Right cardiac atrium (tissue), 5 donors: ENCODE measurements at regions not wholly inside any gene's neighbourhood (a gene's known extent, or its start where the extent isn't known, plus 50 kb on each side); places are given as distances from the start of the nearest gene placed in this dataset.

Source experiments
- ATAC-seq, 2 donors: fragments of 200-7000 bp; cut with Tn5 transposase; one replicate each; pipeline versions ENCODE4 v1.8.0 to v1.9.1; 2020; ENCODE audit warnings: moderate library complexity in 2 of 2, mild to moderate bottlenecking in 1 of 2
- DNase-seq, 3 donors: peaks; one replicate each; pipeline ENCODE4 v3.0.0-alpha.2; 2020
- H3K27ac ChIP-seq: one replicate; pipeline ENCODE4 v1.5.1; 2013; ENCODE audit warnings: mild to moderate bottlenecking, low read length, control low read depth, moderate library complexity
- H3K27me3 ChIP-seq: one replicate; pipeline ENCODE4 v1.6.1; 2013; ENCODE audit not compliant: control insufficient read depth, insufficient read depth
- H3K4me1 ChIP-seq: one replicate; pipeline ENCODE4 v1.6.1; 2013; ENCODE audit warnings: low read length; ENCODE audit not compliant: control insufficient read depth, insufficient read depth
- H3K4me3 ChIP-seq: one replicate; pipeline ENCODE4 v1.5.1; 2013; ENCODE audit warnings: low read length, control low read depth
- H3K9me3 ChIP-seq: one replicate; pipeline ENCODE4 v1.6.1; 2013; ENCODE audit warnings: low read length; ENCODE audit not compliant: control insufficient read depth
- WGBS: extraction: QIAGEN DNeasy Blood & Tissue Kit; methylation state at CpG from one replicate; pipeline ENCODE4 v1.1.7; 2013; 5-methylcytosine and 5-hydroxymethylcytosine counted together
- intact Hi-C, 4 donors: fragments of 100-400 bp; cut with DNase I; formaldehyde crosslinking; loops; one replicate each; pipeline versions ENCODE4 v1.11.0 to v1.14.0; 2022 to 2023
- donor health status: healthy with polysubstance abuse.
- donor health status: DM: no; HTN: yes; CAD: no.
- donor health status: DM: no; HTN: no; CAD: no.
- donor health status: DM: no; HTN: yes; CAD: no; lungs with severe emphysema.
- donor health status: DM: yes; HTN: yes; CAD: no.

- Histone ChIP-seq H3K27ac (no peak overlapping the region), H3K4me3 (no peak overlapping the region), H3K27me3 (no peaks in the 10 kb centered on the region), H3K4me1 (no peaks in the 10 kb centered on the region), H3K9me3 (no peaks in the 10 kb centered on the region)
- DNase-seq (no peak), ATAC-seq (no peak)
- intact Hi-C loops = no loop called here
- 51% methylated on average over 7 of the region's 7 CpGs for WGBS
Measured at GRCh38 chrX:142149919-142150318, 55.2 kb downstream of the MAGEC2 start.

GRCh38 chrX:142134533-142134932, 70.6 kb downstream of the MAGEC2 start:
- DNase-seq (no peak), ATAC-seq (no peak)
- Histone ChIP-seq H3K27ac (no peak overlapping the region), H3K9me3 (no peaks in the 10 kb centered on the region), H3K27me3 (no peaks in the 10 kb centered on the region), H3K4me3 (no peak overlapping the region), H3K4me1 (no peaks in the 10 kb centered on the region)
- 68% methylated on average over 2 of the region's 2 CpGs for WGBS
- intact Hi-C loops = no loop called here

- intact Hi-C loops = no loop called here
- Histone ChIP-seq H3K27ac (no peak overlapping the region), H3K27me3 (no peaks in the 10 kb centered on the region), H3K4me1 (no peaks in the 10 kb centered on the region), H3K4me3 (no peak overlapping the region), H3K9me3 (no peaks in the 10 kb centered on the region)
- 72% methylated on average over 1 of the region's 1 CpG for WGBS
- ATAC-seq = no peak
- DNase-seq = no peak
Measured at GRCh38 chrX:142096253-142096652, 108.8 kb downstream of the MAGEC2 start.

- Histone ChIP-seq H3K4me1 (no peaks in the 10 kb centered on the region), H3K27me3 (no peaks in the 10 kb centered on the region), H3K4me3 (no peak overlapping the region), H3K27ac (no peak overlapping the region), H3K9me3 (no peaks in the 10 kb centered on the region)
- WGBS = 45% methylated on average over 5 of the region's 5 CpGs
- no peak for DNase-seq
- ATAC-seq = no peak
- intact Hi-C loops = no loop called here
Measured at GRCh38 chrX:142095651-142096245, 109.3 kb downstream of the MAGEC2 start.

- Histone ChIP-seq H3K4me3 (no peak overlapping the region), H3K27ac (no peak overlapping the region), H3K9me3 (no peaks in the 10 kb centered on the region), H3K27me3 (no peaks in the 10 kb centered on the region), H3K4me1 (no peaks in the 10 kb centered on the region)
- intact Hi-C loops = no loop called here
- DNase-seq = no peak
- WGBS = 12% methylated on average over 1 of the region's 1 CpG
- ATAC-seq = peak in 1 of 2 donors; percentile 44
Measured at GRCh38 chrX:142089193-142089592, 115.9 kb downstream of the MAGEC2 start.

GRCh38 chrX:142084611-142085010, 120.5 kb downstream of the MAGEC2 start:
- ATAC-seq = no peak
- intact Hi-C loops = no loop called here

GRCh38 chrX:142076633-142077032, 128.5 kb downstream of the MAGEC2 start:
- intact Hi-C loops = no loop called here
- ATAC-seq (no peak), DNase-seq (no peak)
- 63% methylated on average over 2 of the region's 2 CpGs for WGBS
- H3K9me3 ChIP-seq = no peaks in the 10 kb centered on the region
- no peak overlapping the region for H3K4me3 ChIP-seq
- no peaks in the 10 kb centered on the region for H3K27me3 ChIP-seq
- H3K4me1 ChIP-seq = no peaks in the 10 kb centered on the region
- no peak overlapping the region for H3K27ac ChIP-seq

More at GRCh38 chrX:142084611-142085010, 120.5 kb downstream of the MAGEC2 start:
- Histone ChIP-seq H3K27ac (no peak overlapping the region), H3K4me3 (no peak overlapping the region), H3K27me3 (no peaks in the 10 kb centered on the region), H3K9me3 (no peaks in the 10 kb centered on the region), H3K4me1 (no peaks in the 10 kb centered on the region)
- WGBS = 8% methylated on average over 1 of the region's 1 CpG
- no peak for DNase-seq

GRCh38 chrX:142068365-142068764, 136.7 kb downstream of the MAGEC2 start:
- DNase-seq (no peak), ATAC-seq (no peak)
- Histone ChIP-seq H3K27me3 (no peaks in the 10 kb centered on the region), H3K4me3 (no peak overlapping the region), H3K4me1 (no peaks in the 10 kb centered on the region), H3K9me3 (no peaks in the 10 kb centered on the region), H3K27ac (no peak overlapping the region)
- intact Hi-C loops = no loop called here
- WGBS = 58% methylated on average over 2 of the region's 2 CpGs

GRCh38 chrX:142060191-142060590, 144.9 kb downstream of the MAGEC2 start:
- intact Hi-C loops = no loop called here
- H3K4me3 ChIP-seq = no peak overlapping the region
- H3K27ac ChIP-seq = no peak overlapping the region
- ATAC-seq (no peak), DNase-seq (no peak)
- no peaks in the 10 kb centered on the region for H3K27me3 ChIP-seq
- 74% methylated on average over 2 of the region's 2 CpGs for WGBS
- no peaks in the 10 kb centered on the region for H3K9me3 ChIP-seq
- H3K4me1 ChIP-seq = no peaks in the 10 kb centered on the region

- ATAC-seq = no peak
Measured at GRCh38 chrX:142054094-142054493, 150.4 kb downstream of the MAGEC1 start.

GRCh38 chrX:142052238-142052637, 148.5 kb downstream of the MAGEC1 start:
- Histone ChIP-seq H3K4me3 (no peak overlapping the region), H3K9me3 (no peaks in the 10 kb centered on the region), H3K27ac (no peak overlapping the region), H3K27me3 (no peaks in the 10 kb centered on the region), H3K4me1 (no peaks in the 10 kb centered on the region)
- WGBS = 74% methylated on average over 3 of the region's 3 CpGs
- intact Hi-C loops = no loop called here
- ATAC-seq (no peak), DNase-seq (no peak)

More at GRCh38 chrX:142054094-142054493, 150.4 kb downstream of the MAGEC1 start:
- H3K4me3 ChIP-seq = no peak overlapping the region
- H3K27ac ChIP-seq = no peak overlapping the region
- 75% methylated on average over 1 of the region's 1 CpG for whole genome bisulfite sequencing
- no peaks in the 10 kb centered on the region for H3K9me3 ChIP-seq
- H3K4me1 ChIP-seq = no peaks in the 10 kb centered on the region
- H3K27me3 ChIP-seq = no peaks in the 10 kb centered on the region
- intact Hi-C loops = no loop called here
- DNase-seq = no peak

GRCh38 chrX:142043196-142043595, 139.5 kb downstream of the MAGEC1 start:
- H3K4me3 ChIP-seq = no peak overlapping the region
- no peaks in the 10 kb centered on the region for H3K27me3 ChIP-seq
- H3K9me3 ChIP-seq = no peaks in the 10 kb centered on the region
- ATAC-seq (no peak), DNase-seq (no peak)
- 77% methylated on average over 3 of the region's 3 CpGs for WGBS
- H3K4me1 ChIP-seq = no peaks in the 10 kb centered on the region
- intact Hi-C loops = no loop called here
- H3K27ac ChIP-seq = no peak overlapping the region
